ENCODE measurements at regions not wholly inside any gene's neighbourhood (a gene's known extent, or its start where the extent isn't known, plus 50 kb on each side); places are given as distances from the start of the nearest gene placed in this dataset.

DNA sequence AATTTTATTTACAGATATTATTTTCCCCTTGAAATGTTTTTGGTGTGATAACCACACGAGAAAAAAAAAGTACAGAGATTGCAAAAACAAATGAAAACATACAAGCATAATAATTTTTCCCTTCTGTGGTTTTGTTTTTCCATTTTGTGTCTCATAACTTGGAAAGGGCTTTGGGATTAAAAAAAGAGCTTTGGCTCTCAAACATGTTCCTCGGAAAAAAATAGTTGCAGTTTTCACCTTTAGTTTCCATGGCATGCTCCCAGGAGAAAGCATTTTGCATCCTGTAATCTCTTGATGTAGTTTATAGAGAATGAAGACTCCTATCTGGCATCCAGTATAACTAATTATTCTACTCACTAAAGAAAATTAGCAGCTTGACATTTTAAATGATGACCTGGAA is 362.1 kb upstream of the PDGFD start:
- ATAC-seq = no peak
- POLR2A ChIA-PET = no interaction called here
- CTCF ChIA-PET = no interaction called here
- no peak for DNase-seq (ENCODE audit: low spot score)
- H3K27ac Mint-ChIP-seq = no peak overlapping the region
- no peaks in the 10 kb centered on the region for H3K4me1 Mint-ChIP-seq
- no peaks in the 10 kb centered on the region for H3K36me3 Mint-ChIP-seq
- no peak overlapping the region for H3K4me3 Mint-ChIP-seq
- H3K27me3 Mint-ChIP-seq (ENCODE audit: low read depth) = no peaks in the 10 kb centered on the region
- H3K9me3 Mint-ChIP-seq = 0 out of 2 replicates have a peak, but pooled peaks cover 3% of the 10 kb centered on the region
- TF ChIP-seq, protein P1, sequence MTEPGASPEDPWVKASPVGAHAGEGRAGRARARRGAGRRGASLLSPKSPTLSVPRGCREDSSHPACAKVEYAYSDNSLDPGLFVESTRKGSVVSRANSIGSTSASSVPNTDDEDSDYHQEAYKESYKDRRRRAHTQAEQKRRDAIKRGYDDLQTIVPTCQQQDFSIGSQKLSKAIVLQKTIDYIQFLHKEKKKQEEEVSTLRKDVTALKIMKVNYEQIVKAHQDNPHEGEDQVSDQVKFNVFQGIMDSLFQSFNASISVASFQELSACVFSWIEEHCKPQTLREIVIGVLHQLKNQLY (CRISPR knock-in tag; IDR thresholded peaks at IDR 0.05) = no peak
- TF ChIP-seq JAZF1 (CRISPR knock-in tag; IDR thresholded peaks at IDR 0.05) (no peak), FOXJ3 (CRISPR knock-in tag; IDR thresholded peaks at IDR 0.05; ENCODE audit: borderline replicate concordance) (no peak), NFYB (CRISPR knock-in tag; conservative IDR thresholded peaks at IDR 0.05; ENCODE audit: low read depth) (no peak), IRF2 (CRISPR knock-in tag; IDR thresholded peaks at IDR 0.05; ENCODE audit: borderline replicate concordance, low read depth) (no peak), TEAD1 (CRISPR knock-in tag; IDR thresholded peaks at IDR 0.05) (no peak), NR1H2 (CRISPR knock-in tag; IDR thresholded peaks at IDR 0.05) (no peak)
- TF ChIP-seq, protein P2, sequence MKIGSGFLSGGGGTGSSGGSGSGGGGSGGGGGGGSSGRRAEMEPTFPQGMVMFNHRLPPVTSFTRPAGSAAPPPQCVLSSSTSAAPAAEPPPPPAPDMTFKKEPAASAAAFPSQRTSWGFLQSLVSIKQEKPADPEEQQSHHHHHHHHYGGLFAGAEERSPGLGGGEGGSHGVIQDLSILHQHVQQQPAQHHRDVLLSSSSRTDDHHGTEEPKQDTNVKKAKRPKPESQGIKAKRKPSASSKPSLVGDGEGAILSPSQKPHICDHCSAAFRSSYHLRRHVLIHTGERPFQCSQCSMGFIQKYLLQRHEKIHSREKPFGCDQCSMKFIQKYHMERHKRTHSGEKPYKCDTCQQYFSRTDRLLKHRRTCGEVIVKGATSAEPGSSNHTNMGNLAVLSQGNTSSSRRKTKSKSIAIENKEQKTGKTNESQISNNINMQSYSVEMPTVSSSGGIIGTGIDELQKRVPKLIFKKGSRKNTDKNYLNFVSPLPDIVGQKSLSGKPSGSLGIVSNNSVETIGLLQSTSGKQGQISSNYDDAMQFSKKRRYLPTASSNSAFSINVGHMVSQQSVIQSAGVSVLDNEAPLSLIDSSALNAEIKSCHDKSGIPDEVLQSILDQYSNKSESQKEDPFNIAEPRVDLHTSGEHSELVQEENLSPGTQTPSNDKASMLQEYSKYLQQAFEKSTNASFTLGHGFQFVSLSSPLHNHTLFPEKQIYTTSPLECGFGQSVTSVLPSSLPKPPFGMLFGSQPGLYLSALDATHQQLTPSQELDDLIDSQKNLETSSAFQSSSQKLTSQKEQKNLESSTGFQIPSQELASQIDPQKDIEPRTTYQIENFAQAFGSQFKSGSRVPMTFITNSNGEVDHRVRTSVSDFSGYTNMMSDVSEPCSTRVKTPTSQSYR (CRISPR knock-in tag; IDR thresholded peaks at IDR 0.05) = no peak

DNA sequence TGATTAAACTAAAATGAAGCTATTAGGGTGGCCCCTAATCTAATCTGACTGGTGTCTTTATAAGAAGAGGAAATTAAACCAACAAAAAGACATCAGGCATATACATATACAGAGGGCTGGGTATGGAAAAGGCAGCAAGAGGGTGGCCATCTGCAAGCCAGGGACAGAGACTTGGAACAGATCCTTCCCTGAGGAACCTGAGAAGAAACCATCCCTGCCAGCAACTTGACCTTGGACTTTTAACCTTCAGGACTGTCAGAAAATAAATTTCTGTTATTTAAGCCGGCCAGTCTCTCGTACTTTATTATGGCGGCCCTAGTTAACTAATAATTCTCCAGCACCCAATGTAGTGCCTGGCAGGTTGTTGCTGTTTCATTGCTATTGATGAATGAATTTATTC is 361.5 kb upstream of the PDGFD start:
- Mint-ChIP-seq H3K36me3 (no peaks in the 10 kb centered on the region), H3K4me3 (no peak overlapping the region), H3K4me1 (no peaks in the 10 kb centered on the region), H3K27me3 (ENCODE audit: low read depth) (no peaks in the 10 kb centered on the region), H3K9me3 (0 out of 2 replicates have a peak, but pooled peaks cover 3% of the 10 kb centered on the region), H3K27ac (no peak overlapping the region)
- POLR2A ChIA-PET = no interaction called here
- TF ChIP-seq, protein P3, sequence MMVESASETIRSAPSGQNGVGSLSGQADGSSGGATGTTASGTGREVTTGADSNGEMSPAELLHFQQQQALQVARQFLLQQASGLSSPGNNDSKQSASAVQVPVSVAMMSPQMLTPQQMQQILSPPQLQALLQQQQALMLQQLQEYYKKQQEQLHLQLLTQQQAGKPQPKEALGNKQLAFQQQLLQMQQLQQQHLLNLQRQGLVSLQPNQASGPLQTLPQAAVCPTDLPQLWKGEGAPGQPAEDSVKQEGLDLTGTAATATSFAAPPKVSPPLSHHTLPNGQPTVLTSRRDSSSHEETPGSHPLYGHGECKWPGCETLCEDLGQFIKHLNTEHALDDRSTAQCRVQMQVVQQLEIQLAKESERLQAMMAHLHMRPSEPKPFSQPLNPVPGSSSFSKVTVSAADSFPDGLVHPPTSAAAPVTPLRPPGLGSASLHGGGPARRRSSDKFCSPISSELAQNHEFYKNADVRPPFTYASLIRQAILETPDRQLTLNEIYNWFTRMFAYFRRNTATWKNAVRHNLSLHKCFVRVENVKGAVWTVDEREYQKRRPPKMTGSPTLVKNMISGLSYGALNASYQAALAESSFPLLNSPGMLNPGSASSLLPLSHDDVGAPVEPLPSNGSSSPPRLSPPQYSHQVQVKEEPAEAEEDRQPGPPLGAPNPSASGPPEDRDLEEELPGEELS (CRISPR knock-in tag; IDR thresholded peaks at IDR 0.05) = no peak
- no peak for TF ChIP-seq NR1H2 (CRISPR knock-in tag; IDR thresholded peaks at IDR 0.05)
- no peak for TF ChIP-seq TCF7 (CRISPR knock-in tag; IDR thresholded peaks at IDR 0.05; ENCODE audit: low read depth)
- TF ChIP-seq ZNF416 (CRISPR knock-in tag; IDR thresholded peaks at IDR 0.05) = no peak
- TF ChIP-seq, protein P4, sequence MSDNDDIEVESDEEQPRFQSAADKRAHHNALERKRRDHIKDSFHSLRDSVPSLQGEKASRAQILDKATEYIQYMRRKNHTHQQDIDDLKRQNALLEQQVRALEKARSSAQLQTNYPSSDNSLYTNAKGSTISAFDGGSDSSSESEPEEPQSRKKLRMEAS (CRISPR knock-in tag; IDR thresholded peaks at IDR 0.05) = no peak
- no peak for TF ChIP-seq TP53 (CRISPR knock-in tag; IDR thresholded peaks at IDR 0.05)
- TF ChIP-seq, protein P5, sequence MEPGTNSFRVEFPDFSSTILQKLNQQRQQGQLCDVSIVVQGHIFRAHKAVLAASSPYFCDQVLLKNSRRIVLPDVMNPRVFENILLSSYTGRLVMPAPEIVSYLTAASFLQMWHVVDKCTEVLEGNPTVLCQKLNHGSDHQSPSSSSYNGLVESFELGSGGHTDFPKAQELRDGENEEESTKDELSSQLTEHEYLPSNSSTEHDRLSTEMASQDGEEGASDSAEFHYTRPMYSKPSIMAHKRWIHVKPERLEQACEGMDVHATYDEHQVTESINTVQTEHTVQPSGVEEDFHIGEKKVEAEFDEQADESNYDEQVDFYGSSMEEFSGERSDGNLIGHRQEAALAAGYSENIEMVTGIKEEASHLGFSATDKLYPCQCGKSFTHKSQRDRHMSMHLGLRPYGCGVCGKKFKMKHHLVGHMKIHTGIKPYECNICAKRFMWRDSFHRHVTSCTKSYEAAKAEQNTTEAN (CRISPR knock-in tag; IDR thresholded peaks at IDR 0.05) = no peak
- no peak for TF ChIP-seq RORB (CRISPR knock-in tag; IDR thresholded peaks at IDR 0.05)
- TF ChIP-seq ZNF219 (CRISPR knock-in tag; IDR thresholded peaks at IDR 0.05; ENCODE audit: borderline replicate concordance) = no peak
- no peak for TF ChIP-seq KAT7 (CRISPR knock-in tag; IDR thresholded peaks at IDR 0.05; ENCODE audit: borderline replicate concordance)
- TF ChIP-seq IRF2 (CRISPR knock-in tag; IDR thresholded peaks at IDR 0.05; ENCODE audit: borderline replicate concordance, low read depth) = no peak
- no peak for TF ChIP-seq TEAD1 (CRISPR knock-in tag; IDR thresholded peaks at IDR 0.05)
- TF ChIP-seq OVOL2 (CRISPR knock-in tag; IDR thresholded peaks at IDR 0.05; ENCODE audit: borderline replicate concordance) = no peak
- no peak for TF ChIP-seq ATF1 (CRISPR knock-in tag; IDR thresholded peaks at IDR 0.05)
- TF ChIP-seq JUN (CRISPR knock-in tag; IDR thresholded peaks at IDR 0.05) = no peak
- ATAC-seq (no peak), DNase-seq (ENCODE audit: low spot score) (no peak)
- CTCF ChIA-PET = no interaction called here
